Lower leg skin (tissue), 4 donors: ENCODE measurements at regions not wholly inside any gene's neighbourhood (a gene's known extent, or its start where the extent isn't known, plus 50 kb on each side); places are given as distances from the start of the nearest gene placed in this dataset.

Source experiments
- DNase-seq, 2 donors: peaks; one replicate each; pipeline ENCODE4 v3.0.0-alpha.2; 2019; ENCODE audit warnings: low spot score in 2 of 2
- H3K4me3 ChIP-seq: fragments of 200-600 bp; sonication (generic); 2 replicates; pipeline ENCODE4 v1.5.1; 2017; ENCODE audit warnings: mild to moderate bottlenecking, low read depth; ENCODE audit not compliant: poor library complexity, severe bottlenecking
- POLR2A ChIP-seq, 2 donors: fragments of 450-650 bp; IDR thresholded peaks; one replicate each; pipeline ENCODE4 v1.6.1; 2016 to 2017; ENCODE audit warnings: antibody characterized with exemption in 2 of 2, mild to moderate bottlenecking in 1 of 2, moderate library complexity in 1 of 2
- WGBS, 2 donors: methylation state at CpG; one replicate each; pipeline ENCODE4 v1.1.5; 2018; 5-methylcytosine and 5-hydroxymethylcytosine counted together
- intact Hi-C: fragments of 100-400 bp; cut with DNase I; formaldehyde crosslinking; loops from one replicate; pipeline ENCODE4 v1.15.0; 2023; ENCODE audit warnings: low total_unique reads
- TF ChIP-seq, protein P1 (sequence below), 3 donors: fragments of 450-650 bp; IDR thresholded peaks; one replicate each; pipeline ENCODE4 v1.5.1; 2016; ENCODE audit warnings: antibody characterized with exemption in 3 of 3, mild to moderate bottlenecking in 3 of 3, moderate library complexity in 2 of 3

GRCh38 chr15:66838202-66838601 is 136.2 kb downstream of the SMAD6 start:
- no peak overlapping the region for H3K4me3 ChIP-seq
- intact Hi-C loops: no loop called here
- TF ChIP-seq, protein P1, sequence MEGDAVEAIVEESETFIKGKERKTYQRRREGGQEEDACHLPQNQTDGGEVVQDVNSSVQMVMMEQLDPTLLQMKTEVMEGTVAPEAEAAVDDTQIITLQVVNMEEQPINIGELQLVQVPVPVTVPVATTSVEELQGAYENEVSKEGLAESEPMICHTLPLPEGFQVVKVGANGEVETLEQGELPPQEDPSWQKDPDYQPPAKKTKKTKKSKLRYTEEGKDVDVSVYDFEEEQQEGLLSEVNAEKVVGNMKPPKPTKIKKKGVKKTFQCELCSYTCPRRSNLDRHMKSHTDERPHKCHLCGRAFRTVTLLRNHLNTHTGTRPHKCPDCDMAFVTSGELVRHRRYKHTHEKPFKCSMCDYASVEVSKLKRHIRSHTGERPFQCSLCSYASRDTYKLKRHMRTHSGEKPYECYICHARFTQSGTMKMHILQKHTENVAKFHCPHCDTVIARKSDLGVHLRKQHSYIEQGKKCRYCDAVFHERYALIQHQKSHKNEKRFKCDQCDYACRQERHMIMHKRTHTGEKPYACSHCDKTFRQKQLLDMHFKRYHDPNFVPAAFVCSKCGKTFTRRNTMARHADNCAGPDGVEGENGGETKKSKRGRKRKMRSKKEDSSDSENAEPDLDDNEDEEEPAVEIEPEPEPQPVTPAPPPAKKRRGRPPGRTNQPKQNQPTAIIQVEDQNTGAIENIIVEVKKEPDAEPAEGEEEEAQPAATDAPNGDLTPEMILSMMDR (IDR thresholded peaks at IDR 0.05): no peak
- TF ChIP-seq POLR2A (IDR thresholded peaks at IDR 0.05): no peak
- WGBS, 2 donors: 82 to 86% methylated on average over 7 of the region's 7 CpGs
- DNase-seq: no peak

DNA sequence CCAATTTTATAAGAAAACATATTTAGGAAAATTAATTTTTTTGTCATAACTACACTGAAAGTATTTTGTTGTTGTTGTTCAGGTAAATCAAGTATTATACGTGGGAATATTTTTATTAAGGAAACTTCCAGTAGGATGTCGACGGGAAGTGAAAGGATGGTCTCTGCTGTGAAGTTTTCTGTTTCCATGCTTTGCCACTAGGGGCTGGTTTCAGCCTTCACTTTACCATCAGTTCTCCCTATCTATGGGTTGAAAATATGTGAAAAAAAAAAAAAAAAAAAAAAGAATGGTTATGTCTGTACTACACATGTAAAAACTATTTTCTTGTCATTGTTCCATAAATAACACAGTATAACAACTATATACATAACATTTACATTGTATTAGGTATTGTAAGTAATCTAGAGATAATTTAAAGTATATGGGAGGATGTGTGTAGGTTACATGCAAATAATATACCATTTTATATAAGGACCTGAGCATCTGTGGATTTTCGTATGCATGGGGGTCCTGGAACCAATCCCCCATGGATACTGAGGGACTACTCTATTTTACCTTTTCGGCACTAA is 136.7 kb downstream of the SMAD6 start:
- no peak for DNase-seq
- H3K4me3 ChIP-seq: no peak overlapping the region
- intact Hi-C loops: no loop called here
- TF ChIP-seq, protein P1 (IDR thresholded peaks at IDR 0.05): no peak
- no peak for TF ChIP-seq POLR2A (IDR thresholded peaks at IDR 0.05)
- 66 to 71% methylated on average over 5 of the region's 5 CpGs for WGBS, 2 donors

- 82 to 87% methylated on average over 4 of the region's 4 CpGs for WGBS, 2 donors
- intact Hi-C loops: no loop called here
- TF ChIP-seq, protein P1 (IDR thresholded peaks at IDR 0.05): no peak
- no peak for TF ChIP-seq POLR2A (IDR thresholded peaks at IDR 0.05)
- no peak for DNase-seq
- no peak overlapping the region for H3K4me3 ChIP-seq
Measured at GRCh38 chr15:66839506-66840112, 137.6 kb downstream of the SMAD6 start.

- intact Hi-C loops: no loop called here
- WGBS, 2 donors: 52 to 76% methylated on average over 5 of the region's 5 CpGs
- TF ChIP-seq POLR2A (IDR thresholded peaks at IDR 0.05): no peak
- TF ChIP-seq, protein P1 (IDR thresholded peaks at IDR 0.05): no peak
- DNase-seq: no peak
- no peak overlapping the region for H3K4me3 ChIP-seq
Measured at GRCh38 chr15:66840615-66841390, 138.8 kb downstream of the SMAD6 start.

DNA sequence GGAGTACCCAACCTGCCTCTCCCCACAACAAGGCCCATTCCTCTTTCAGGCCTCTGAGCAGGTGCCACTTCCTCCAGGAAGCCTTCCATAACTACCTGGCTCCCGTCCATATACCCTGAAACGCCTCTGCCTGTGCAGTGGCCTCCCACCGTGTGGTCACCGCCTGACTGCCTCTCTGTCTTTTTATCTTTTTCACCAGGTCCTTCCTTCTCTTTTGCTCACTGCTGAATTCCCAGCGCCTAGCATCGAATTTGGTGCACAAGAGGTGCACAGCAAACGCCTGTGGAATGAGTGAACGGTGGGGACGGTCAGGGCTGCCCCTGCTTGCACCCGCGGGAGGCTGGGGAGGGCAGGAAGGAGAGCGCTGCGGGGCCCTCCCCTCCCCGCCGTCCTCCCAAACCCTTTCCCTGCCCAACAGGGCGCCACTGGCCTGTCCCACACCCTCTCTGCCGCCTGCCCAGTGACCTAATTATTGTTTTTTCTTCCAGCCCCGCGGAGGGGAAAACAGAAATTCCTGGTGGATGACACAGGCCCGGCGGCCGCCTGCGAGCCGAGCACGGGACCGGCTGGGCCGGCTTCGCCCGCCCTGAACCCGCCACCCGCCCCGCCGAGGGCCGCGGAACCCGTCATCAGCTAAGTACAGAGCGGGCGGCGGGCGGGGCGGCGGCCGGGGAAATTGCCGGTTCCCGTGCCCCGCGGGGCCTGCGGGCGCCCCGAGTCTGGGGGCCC is 140.1 kb downstream of the SMAD6 start:
- 6 to 8% methylated on average over 31 to 36 of the region's 50 CpGs for WGBS, 2 donors
- peak; percentile 85 to 97 for DNase-seq
- intact Hi-C loops: no loop called here
- TF ChIP-seq, protein P1 (IDR thresholded peaks at IDR 0.05): no peak
- no peak for TF ChIP-seq POLR2A (IDR thresholded peaks at IDR 0.05)
- H3K4me3 ChIP-seq: no peak overlapping the region
